Naive B cell (primary cell): ENCODE measurements at regions not wholly inside any gene's neighbourhood (a gene's known extent, or its start where the extent isn't known, plus 50 kb on each side); places are given as distances from the start of the nearest gene placed in this dataset.

Experiments used
- ATAC-seq, 2 donors: fragments of 150-1000 bp; cut with Tn5 transposase; 2 replicates each; pipeline ENCODE4 v1.10.0; 2021; ENCODE audit warnings: low read depth in 2 of 2, mild to moderate bottlenecking in 2 of 2, moderate library complexity in 2 of 2
- DNase-seq: peaks from one replicate; pipeline ENCODE4 v3.0.0; 2022
- H3K27ac Mint-ChIP-seq, 6 donors: one replicate each; pipeline ENCODE4 v1.8.0; 2020 to 2022; ENCODE audit warnings: mild to moderate bottlenecking in 6 of 6, mixed read lengths in 6 of 6, moderate library complexity in 5 of 6, inconsistent platforms in 2 of 6
- H3K27me3 Mint-ChIP-seq, 3 donors: one replicate each; pipeline ENCODE4 v1.8.0; 2021 to 2022; ENCODE audit warnings: mixed read lengths in 3 of 3, mild to moderate bottlenecking in 1 of 3
- H3K36me3 Mint-ChIP-seq, 2 donors: one replicate each; pipeline ENCODE4 v1.8.0; 2020 to 2022; ENCODE audit warnings: mixed read lengths in 2 of 2, inconsistent platforms in 1 of 2, mild to moderate bottlenecking in 1 of 2
- H3K4me1 Mint-ChIP-seq, 3 donors: one replicate each; pipeline ENCODE4 v1.8.0; 2020 to 2022; ENCODE audit warnings: mixed read lengths in 3 of 3, inconsistent platforms in 1 of 3, mild to moderate bottlenecking in 1 of 3, moderate library complexity in 1 of 3
- H3K4me3 Mint-ChIP-seq, 8 donors: one replicate each; pipeline ENCODE4 v1.8.0; 2020 to 2022; ENCODE audit warnings: mild to moderate bottlenecking in 8 of 8, mixed read lengths in 8 of 8, moderate library complexity in 8 of 8, inconsistent platforms in 2 of 8
- H3K9me3 Mint-ChIP-seq, 7 donors: one replicate each; pipeline ENCODE4 v1.8.0; 2020 to 2022; ENCODE audit warnings: mixed read lengths in 7 of 7, mild to moderate bottlenecking in 5 of 7, inconsistent platforms in 2 of 7, moderate library complexity in 1 of 7

GRCh38 chr5:39846144-39846543, 421.4 kb upstream of the DAB2 start:
- H3K27me3 Mint-ChIP-seq, result peaks cover 5 to 7% (median 7%) of the 10 kb centered on the region in 3 donors
- no peak for DNase-seq
- H3K36me3 Mint-ChIP-seq, result no peaks in the 10 kb centered on the region

GRCh38 chr5:39843767-39844166, 419.0 kb upstream of the DAB2 start:
- Mint-ChIP-seq H3K9me3 (peaks cover 0 to 21% (median 9%) of the 10 kb centered on the region in 7 donors), H3K4me3 (no peak overlapping the region), H3K36me3 (no peaks in the 10 kb centered on the region)

More at GRCh38 chr5:39846144-39846543, 421.4 kb upstream of the DAB2 start:
- Mint-ChIP-seq H3K27ac (no peak overlapping the region), H3K4me3 (no peak overlapping the region), H3K4me1 (no peaks in the 10 kb centered on the region), H3K9me3 (peaks cover 0 to 7% (median 2%) of the 10 kb centered on the region in 7 donors)
- ATAC-seq, result no peak

GRCh38 chr5:39835371-39835770, 410.6 kb upstream of the DAB2 start:
- no peaks in the 10 kb centered on the region for H3K4me1 Mint-ChIP-seq
- DNase-seq (no peak), ATAC-seq (no peak)
- H3K27ac Mint-ChIP-seq, result no peak overlapping the region
- no peaks in the 10 kb centered on the region for H3K36me3 Mint-ChIP-seq
- no peak overlapping the region for H3K4me3 Mint-ChIP-seq
- peaks cover 0 to 22% (median 9%) of the 10 kb centered on the region in 7 donors for H3K9me3 Mint-ChIP-seq
- peaks cover 0 to 6% (median 0%) of the 10 kb centered on the region in 3 donors for H3K27me3 Mint-ChIP-seq

More at GRCh38 chr5:39843767-39844166, 419.0 kb upstream of the DAB2 start:
- H3K4me1 Mint-ChIP-seq, result no peaks in the 10 kb centered on the region
- H3K27me3 Mint-ChIP-seq, result peaks cover 0 to 3% (median 0%) of the 10 kb centered on the region in 3 donors
- ATAC-seq (no peak), DNase-seq (no peak)
- H3K27ac Mint-ChIP-seq, result no peak overlapping the region

GRCh38 chr5:39829441-39829840, 404.7 kb upstream of the DAB2 start:
- no peaks in the 10 kb centered on the region for H3K9me3 Mint-ChIP-seq
- no peak for DNase-seq
- no peak overlapping the region for H3K4me3 Mint-ChIP-seq
- ATAC-seq, result no peak
- H3K4me1 Mint-ChIP-seq, result no peaks in the 10 kb centered on the region
- no peaks in the 10 kb centered on the region for H3K36me3 Mint-ChIP-seq
- no peak overlapping the region for H3K27ac Mint-ChIP-seq
- no peaks in the 10 kb centered on the region for H3K27me3 Mint-ChIP-seq

- Mint-ChIP-seq H3K27ac (no peak overlapping the region), H3K27me3 (peaks cover 0 to 4% (median 0%) of the 10 kb centered on the region in 3 donors), H3K4me1 (no peaks in the 10 kb centered on the region), H3K4me3 (no peak overlapping the region), H3K9me3 (no peaks in the 10 kb centered on the region), H3K36me3 (no peaks in the 10 kb centered on the region)
- DNase-seq (no peak), ATAC-seq (no peak)
These were observed 401.3 kb upstream of the DAB2 start for GRCh38 chr5:39826051-39826450.

- DNase-seq (no peak), ATAC-seq (no peak)
- peaks cover 0 to 4% (median 0%) of the 10 kb centered on the region in 3 donors for H3K27me3 Mint-ChIP-seq
- H3K27ac Mint-ChIP-seq, result no peak overlapping the region
- H3K4me3 Mint-ChIP-seq, result no peak overlapping the region
- no peaks in the 10 kb centered on the region for H3K4me1 Mint-ChIP-seq
- H3K36me3 Mint-ChIP-seq, result no peaks in the 10 kb centered on the region
- H3K9me3 Mint-ChIP-seq, result no peaks in the 10 kb centered on the region
These were observed 400.5 kb upstream of the DAB2 start for GRCh38 chr5:39825301-39825700.

- Mint-ChIP-seq H3K27ac (no peak overlapping the region), H3K27me3 (peaks cover 0 to 4% (median 0%) of the 10 kb centered on the region in 3 donors), H3K36me3 (no peaks in the 10 kb centered on the region), H3K4me3 (no peak overlapping the region), H3K9me3 (no peaks in the 10 kb centered on the region), H3K4me1 (no peaks in the 10 kb centered on the region)
- DNase-seq (no peak), ATAC-seq (no peak)
These were observed 397.2 kb upstream of the DAB2 start for GRCh38 chr5:39822020-39822419.

GRCh38 chr5:39816866-39817265, 392.1 kb upstream of the DAB2 start:
- Mint-ChIP-seq H3K27me3 (peaks cover 0 to 3% (median 0%) of the 10 kb centered on the region in 3 donors), H3K27ac (no peak overlapping the region), H3K9me3 (no peaks in the 10 kb centered on the region), H3K4me3 (no peak overlapping the region), H3K36me3 (no peaks in the 10 kb centered on the region), H3K4me1 (no peaks in the 10 kb centered on the region)
- no peak for DNase-seq
- ATAC-seq, result no peak

GRCh38 chr5:39816156-39816845, 391.5 kb upstream of the DAB2 start:
- no peaks in the 10 kb centered on the region for H3K9me3 Mint-ChIP-seq
- H3K27ac Mint-ChIP-seq, result no peak overlapping the region
- H3K36me3 Mint-ChIP-seq, result no peaks in the 10 kb centered on the region
- ATAC-seq (no peak), DNase-seq (no peak)
- no peaks in the 10 kb centered on the region for H3K27me3 Mint-ChIP-seq
- no peaks in the 10 kb centered on the region for H3K4me1 Mint-ChIP-seq
- H3K4me3 Mint-ChIP-seq, result no peak overlapping the region

- Mint-ChIP-seq H3K36me3 (no peaks in the 10 kb centered on the region), H3K27me3 (no peaks in the 10 kb centered on the region), H3K27ac (no peak overlapping the region), H3K9me3 (no peaks in the 10 kb centered on the region), H3K4me1 (no peaks in the 10 kb centered on the region), H3K4me3 (no peak overlapping the region)
- no peak for ATAC-seq
- no peak for DNase-seq
These were observed 390.9 kb upstream of the DAB2 start for GRCh38 chr5:39815711-39816110.

- H3K4me1 Mint-ChIP-seq, result no peaks in the 10 kb centered on the region
- ATAC-seq (no peak), DNase-seq (no peak)
- H3K36me3 Mint-ChIP-seq, result peaks cover 0 to 5% of the 10 kb centered on the region in 2 donors
- H3K9me3 Mint-ChIP-seq, result peaks cover 0 to 1% (median 0%) of the 10 kb centered on the region in 7 donors
- no peaks in the 10 kb centered on the region for H3K27me3 Mint-ChIP-seq
- H3K4me3 Mint-ChIP-seq, result no peak overlapping the region
- H3K27ac Mint-ChIP-seq, result no peak overlapping the region
These were observed 386.6 kb upstream of the DAB2 start for GRCh38 chr5:39811381-39811780.

- H3K4me3 Mint-ChIP-seq, result no peak overlapping the region
These were observed 383.9 kb upstream of the DAB2 start for GRCh38 chr5:39808656-39809055.

GRCh38 chr5:39801306-39801705, 376.5 kb upstream of the DAB2 start:
- Mint-ChIP-seq H3K4me3 (no peak overlapping the region), H3K9me3 (no peaks in the 10 kb centered on the region), H3K27me3 (no peaks in the 10 kb centered on the region), H3K4me1 (no peaks in the 10 kb centered on the region), H3K27ac (no peak overlapping the region), H3K36me3 (no peaks in the 10 kb centered on the region)
- DNase-seq, result no peak
- ATAC-seq, result no peak

More at GRCh38 chr5:39808656-39809055, 383.9 kb upstream of the DAB2 start:
- Mint-ChIP-seq H3K27ac (no peak overlapping the region), H3K36me3 (peaks cover 0 to 5% of the 10 kb centered on the region in 2 donors), H3K4me1 (no peaks in the 10 kb centered on the region), H3K27me3 (no peaks in the 10 kb centered on the region), H3K9me3 (peaks cover 0 to 1% (median 0%) of the 10 kb centered on the region in 7 donors)
- DNase-seq, result no peak
- no peak for ATAC-seq

- no peaks in the 10 kb centered on the region for H3K27me3 Mint-ChIP-seq
- no peaks in the 10 kb centered on the region for H3K36me3 Mint-ChIP-seq
- DNase-seq, result no peak
- no peak overlapping the region for H3K27ac Mint-ChIP-seq
- no peak overlapping the region for H3K4me3 Mint-ChIP-seq
- ATAC-seq, result no peak
- H3K9me3 Mint-ChIP-seq, result no peaks in the 10 kb centered on the region
- H3K4me1 Mint-ChIP-seq, result no peaks in the 10 kb centered on the region
These were observed 375.3 kb upstream of the DAB2 start for GRCh38 chr5:39800042-39800601.
